H7 (cell line): ENCODE measurements at regions not wholly inside any gene's neighbourhood (a gene's known extent, or its start where the extent isn't known, plus 50 kb on each side); places are given as distances from the start of the nearest gene placed in this dataset.

Experiments
- DNase-seq: peaks from one replicate; pipeline ENCODE4 v3.0.0; 2012
- H3K27me3 ChIP-seq: 2 replicates; pipeline ENCODE4 v1.6.0; 2011; ENCODE audit warnings: mild to moderate bottlenecking, low read length; ENCODE audit not compliant: control insufficient read depth, insufficient read depth
- H3K36me3 ChIP-seq: replicated peaks from 2 replicates; pipeline ENCODE4 v1.5.1; 2011; ENCODE audit warnings: low read length; ENCODE audit not compliant: control insufficient read depth, insufficient read depth
- H3K4me3 ChIP-seq: 2 replicates; pipeline ENCODE4 v1.5.1; 2011; ENCODE audit warnings: low read depth, mild to moderate bottlenecking, control low read depth, low read length, moderate library complexity; ENCODE audit not compliant: insufficient read depth

GRCh38 chr18:33898427-33898826 is 320.4 kb downstream of the ASXL3 start:
- no peak for DNase-seq
- no peaks in the 10 kb centered on the region for H3K36me3 ChIP-seq
- no peak overlapping the region for H3K4me3 ChIP-seq
- no peaks in the 10 kb centered on the region for H3K27me3 ChIP-seq

GRCh38 chr18:33878213-33878612 is 300.2 kb downstream of the ASXL3 start:
- DNase-seq = no peak
- Histone ChIP-seq H3K36me3 (no peaks in the 10 kb centered on the region), H3K4me3 (no peak overlapping the region), H3K27me3 (no peaks in the 10 kb centered on the region)

DNA sequence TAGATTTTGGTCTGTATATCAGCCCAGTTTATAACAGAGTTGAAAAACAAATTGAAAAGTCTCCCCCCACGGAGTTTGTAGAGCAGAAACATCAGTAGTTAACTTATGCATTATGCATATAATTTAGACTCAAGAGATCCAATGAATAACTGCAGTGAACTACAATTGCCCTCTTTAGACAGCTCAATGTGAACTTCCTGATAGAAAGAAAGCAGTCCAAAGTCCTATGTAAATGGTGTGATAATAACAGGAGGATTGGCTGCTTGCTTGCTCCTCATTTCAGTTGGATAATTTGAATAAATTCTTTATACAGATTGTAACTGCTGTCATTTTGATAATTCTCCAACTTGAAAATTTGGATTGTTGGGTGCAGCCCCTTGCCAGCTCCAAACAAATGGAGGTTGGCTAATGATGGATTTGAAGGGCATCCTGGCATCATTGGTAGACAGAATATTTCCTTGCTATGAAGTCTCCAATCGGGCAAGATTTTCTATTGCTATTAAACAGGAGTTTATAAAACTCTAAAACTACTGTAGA is 297.1 kb downstream of the ASXL3 start:
- no peak overlapping the region for H3K4me3 ChIP-seq
- H3K27me3 ChIP-seq = no peaks in the 10 kb centered on the region
- no peaks in the 10 kb centered on the region for H3K36me3 ChIP-seq
- DNase-seq = no peak

DNA sequence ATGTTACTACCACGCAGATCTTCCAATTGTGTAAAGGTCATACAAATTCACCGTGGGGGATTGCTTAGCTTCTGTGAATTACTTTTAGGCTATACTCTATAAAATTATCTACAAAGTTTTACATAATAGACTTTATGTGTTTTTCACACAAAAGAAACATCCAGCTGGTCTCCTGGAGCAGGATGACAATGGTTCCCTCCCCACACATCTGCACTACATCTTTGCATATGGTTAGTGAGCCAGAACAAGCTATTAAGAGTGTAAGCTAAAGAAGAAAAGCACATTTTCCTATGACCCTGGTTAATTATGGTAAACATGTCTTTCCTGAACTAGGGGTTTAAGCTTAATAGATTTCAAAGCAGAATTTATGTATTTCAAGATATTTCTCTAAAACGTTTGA is 295.1 kb downstream of the ASXL3 start:
- Histone ChIP-seq H3K36me3 (no peaks in the 10 kb centered on the region), H3K27me3 (no peaks in the 10 kb centered on the region), H3K4me3 (no peak overlapping the region)
- no peak for DNase-seq

DNA sequence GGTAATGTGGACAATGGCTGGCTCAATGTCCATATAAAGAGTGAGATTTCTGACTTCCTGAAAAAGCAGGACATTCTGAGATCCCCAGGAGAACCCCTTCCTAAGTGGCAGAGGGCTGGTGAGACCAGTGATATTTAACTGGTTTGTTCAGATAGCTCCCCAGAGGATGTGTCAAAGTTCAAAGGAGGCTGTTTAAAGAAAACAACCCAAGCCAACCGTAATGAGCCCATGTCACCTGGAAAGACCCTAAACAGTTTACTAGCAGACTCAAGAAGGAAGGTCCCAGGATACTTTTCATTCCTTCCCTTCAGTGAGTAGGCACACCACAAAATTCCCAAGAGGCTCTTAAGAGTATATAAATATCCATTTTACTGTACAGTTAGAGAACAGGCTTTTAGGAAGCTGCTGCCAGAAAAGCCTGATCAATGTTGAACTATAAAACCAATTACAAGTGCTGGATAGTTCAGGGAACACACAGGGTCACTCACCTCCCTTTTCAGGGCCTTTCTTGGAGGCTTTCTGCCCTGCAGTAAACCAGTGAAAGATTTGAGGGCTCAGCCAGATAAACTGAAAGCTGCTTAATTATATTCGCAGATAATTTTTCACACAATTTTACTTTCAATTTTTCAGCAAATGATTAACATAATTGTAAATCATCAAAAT is 293.5 kb downstream of the ASXL3 start:
- no peak for DNase-seq
- Histone ChIP-seq H3K4me3 (no peak overlapping the region), H3K27me3 (no peaks in the 10 kb centered on the region), H3K36me3 (no peaks in the 10 kb centered on the region)

DNA sequence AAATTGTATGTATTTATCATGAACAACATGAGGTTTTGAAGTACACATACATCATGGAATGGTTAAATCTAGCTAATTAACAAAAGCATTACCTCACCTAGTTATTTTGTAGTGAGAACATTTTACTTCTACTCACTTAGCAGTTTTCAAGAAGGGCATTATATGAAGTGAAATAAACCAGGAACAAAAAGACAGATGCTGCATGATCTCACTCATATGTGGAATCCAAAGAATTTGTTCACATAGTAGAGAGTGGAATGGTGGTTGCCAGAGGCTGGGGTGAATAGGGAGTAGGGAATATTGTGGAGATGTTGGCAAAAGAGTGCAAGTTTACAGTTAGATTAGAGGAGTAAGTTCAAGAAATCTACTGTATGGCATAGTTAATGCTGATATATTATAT is 292.0 kb downstream of the ASXL3 start:
- no peak for DNase-seq
- Histone ChIP-seq H3K27me3 (no peaks in the 10 kb centered on the region), H3K36me3 (no peaks in the 10 kb centered on the region), H3K4me3 (no peak overlapping the region)

DNA sequence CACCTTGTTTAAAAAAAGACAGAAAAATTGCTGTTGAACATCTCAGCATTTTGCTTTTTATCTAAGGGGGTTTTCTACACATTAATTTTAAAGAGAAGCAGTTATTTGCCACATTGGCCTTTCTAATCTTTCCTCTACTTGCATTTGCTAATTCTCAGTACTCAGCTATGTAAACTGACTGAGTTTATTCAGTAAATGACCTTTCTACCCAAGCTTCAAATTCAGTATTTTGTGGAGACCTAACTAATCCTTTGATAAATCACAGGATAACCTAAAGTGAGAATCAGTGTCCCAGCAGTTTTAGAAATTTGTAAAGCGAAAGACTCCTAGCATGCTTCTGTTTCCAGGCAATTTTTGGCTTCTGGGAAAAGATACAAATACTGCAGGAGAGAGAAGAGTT is 288.4 kb downstream of the ASXL3 start:
- no peak for DNase-seq
- Histone ChIP-seq H3K27me3 (no peaks in the 10 kb centered on the region), H3K4me3 (no peak overlapping the region), H3K36me3 (no peaks in the 10 kb centered on the region)

DNA sequence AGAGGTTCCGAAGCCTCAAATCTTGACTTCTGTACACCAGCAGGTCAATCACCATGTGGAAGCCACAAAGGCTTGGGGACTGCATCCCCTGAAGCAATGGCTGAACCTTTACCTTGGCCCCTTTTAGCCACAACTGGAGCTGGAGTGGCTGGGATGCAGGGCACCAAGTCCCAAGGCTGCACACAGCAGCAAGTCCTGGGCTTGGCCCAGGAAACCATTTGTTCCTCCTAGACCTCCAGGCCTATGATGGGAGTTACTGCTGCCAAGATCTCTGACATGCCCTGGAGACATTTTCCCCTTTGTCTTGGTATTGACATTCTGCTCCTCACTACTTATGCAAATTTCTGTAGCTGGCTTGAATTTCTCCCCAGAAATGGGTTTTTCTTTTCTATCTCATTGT is 285.9 kb downstream of the ASXL3 start:
- no peak overlapping the region for H3K4me3 ChIP-seq
- H3K36me3 ChIP-seq = no peaks in the 10 kb centered on the region
- no peaks in the 10 kb centered on the region for H3K27me3 ChIP-seq
- DNase-seq = no peak

GRCh38 chr18:33854827-33855139 is 276.8 kb downstream of the ASXL3 start:
- H3K4me3 ChIP-seq = no peak overlapping the region
- H3K36me3 ChIP-seq = no peaks in the 10 kb centered on the region
- no peaks in the 10 kb centered on the region for H3K27me3 ChIP-seq
- no peak for DNase-seq

GRCh38 chr18:33854086-33854826 is 276.2 kb downstream of the ASXL3 start:
- no peak for DNase-seq
- H3K27me3 ChIP-seq = no peaks in the 10 kb centered on the region
- H3K36me3 ChIP-seq = no peaks in the 10 kb centered on the region
- no peak overlapping the region for H3K4me3 ChIP-seq

GRCh38 chr18:33853187-33853586 is 275.2 kb downstream of the ASXL3 start:
- H3K36me3 ChIP-seq = no peaks in the 10 kb centered on the region
- H3K27me3 ChIP-seq = no peaks in the 10 kb centered on the region

DNA sequence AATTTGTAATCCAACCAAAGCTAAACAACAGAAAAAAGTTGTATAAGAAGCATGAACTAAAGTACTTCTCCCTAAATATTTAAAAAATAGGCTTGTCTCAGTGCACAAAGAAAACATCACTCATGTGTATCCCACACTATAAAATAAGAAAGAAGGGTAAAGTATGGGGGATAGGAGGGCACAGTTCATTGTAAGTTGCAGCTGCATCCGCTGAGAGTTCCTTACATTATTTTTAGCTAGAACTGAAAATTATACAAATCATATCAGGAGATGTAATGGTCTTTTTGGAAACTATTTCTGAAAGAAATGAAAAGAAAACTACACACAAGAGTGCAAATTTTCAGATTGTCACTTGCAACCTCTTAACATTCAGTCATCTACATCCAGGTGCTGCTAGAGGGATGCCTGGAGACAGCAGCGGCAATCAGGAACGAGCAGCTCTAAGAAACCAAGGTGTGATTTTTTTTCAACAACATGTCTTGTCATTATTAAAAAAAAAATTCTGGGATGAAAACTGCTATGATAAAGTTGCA is 273.6 kb downstream of the ASXL3 start:
- no peak for DNase-seq
- Histone ChIP-seq H3K27me3 (no peaks in the 10 kb centered on the region), H3K36me3 (no peaks in the 10 kb centered on the region), H3K4me3 (no peak overlapping the region)

More at GRCh38 chr18:33853187-33853586, 275.2 kb downstream of the ASXL3 start:
- no peak for DNase-seq
- no peak overlapping the region for H3K4me3 ChIP-seq

- DNase-seq = no peak
- H3K36me3 ChIP-seq = no peaks in the 10 kb centered on the region
- no peak overlapping the region for H3K4me3 ChIP-seq
- H3K27me3 ChIP-seq = no peaks in the 10 kb centered on the region
Observed at GRCh38 chr18:33849731-33850130, 271.7 kb downstream of the ASXL3 start.

- Histone ChIP-seq H3K4me3 (no peak overlapping the region), H3K27me3 (no peaks in the 10 kb centered on the region), H3K36me3 (no peaks in the 10 kb centered on the region)
- DNase-seq = no peak
Observed at GRCh38 chr18:33844232-33844631, 266.2 kb downstream of the ASXL3 start.

DNA sequence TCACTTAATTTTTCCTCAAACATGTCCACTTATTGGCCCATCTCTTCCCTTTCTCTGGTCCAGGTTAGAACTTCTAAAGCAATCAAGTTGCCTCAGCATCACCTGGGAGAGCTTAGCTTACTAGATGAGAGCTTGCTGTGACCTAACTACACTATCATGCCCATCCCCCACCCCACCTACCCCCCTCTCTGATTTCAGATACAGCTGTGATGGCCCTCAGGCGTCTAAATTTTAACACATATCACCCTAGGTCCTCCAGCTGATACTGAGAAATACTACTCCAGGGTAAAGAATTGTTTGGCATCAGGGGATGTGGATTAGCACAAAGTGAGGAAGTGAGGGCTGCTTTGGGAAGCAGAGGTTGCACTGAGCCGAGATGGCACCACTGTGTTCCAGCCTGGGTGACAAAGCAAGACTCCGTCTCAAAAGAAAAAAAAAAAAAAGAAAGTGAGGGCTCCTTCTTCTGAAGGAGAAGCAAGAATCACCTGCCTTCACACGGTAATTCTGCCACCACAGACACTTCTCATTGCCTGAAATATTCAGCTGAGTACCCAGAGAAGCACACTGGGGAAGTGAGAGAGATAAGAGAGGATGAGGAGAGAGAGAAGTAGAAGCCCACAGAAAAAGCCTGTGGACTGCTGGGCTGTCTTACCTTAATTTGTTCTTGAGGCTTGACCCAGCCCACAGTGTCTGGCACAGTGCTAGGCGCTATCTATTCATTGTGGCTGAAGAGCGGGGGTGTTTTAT is 263.4 kb downstream of the ASXL3 start:
- H3K36me3 ChIP-seq = no peaks in the 10 kb centered on the region
- no peak for DNase-seq
- no peak overlapping the region for H3K4me3 ChIP-seq
- no peaks in the 10 kb centered on the region for H3K27me3 ChIP-seq
